ENCODE measurements at regions not wholly inside any gene's neighbourhood (a gene's known extent, or its start where the extent isn't known, plus 50 kb on each side); places are given as distances from the start of the nearest gene placed in this dataset.

DNA sequence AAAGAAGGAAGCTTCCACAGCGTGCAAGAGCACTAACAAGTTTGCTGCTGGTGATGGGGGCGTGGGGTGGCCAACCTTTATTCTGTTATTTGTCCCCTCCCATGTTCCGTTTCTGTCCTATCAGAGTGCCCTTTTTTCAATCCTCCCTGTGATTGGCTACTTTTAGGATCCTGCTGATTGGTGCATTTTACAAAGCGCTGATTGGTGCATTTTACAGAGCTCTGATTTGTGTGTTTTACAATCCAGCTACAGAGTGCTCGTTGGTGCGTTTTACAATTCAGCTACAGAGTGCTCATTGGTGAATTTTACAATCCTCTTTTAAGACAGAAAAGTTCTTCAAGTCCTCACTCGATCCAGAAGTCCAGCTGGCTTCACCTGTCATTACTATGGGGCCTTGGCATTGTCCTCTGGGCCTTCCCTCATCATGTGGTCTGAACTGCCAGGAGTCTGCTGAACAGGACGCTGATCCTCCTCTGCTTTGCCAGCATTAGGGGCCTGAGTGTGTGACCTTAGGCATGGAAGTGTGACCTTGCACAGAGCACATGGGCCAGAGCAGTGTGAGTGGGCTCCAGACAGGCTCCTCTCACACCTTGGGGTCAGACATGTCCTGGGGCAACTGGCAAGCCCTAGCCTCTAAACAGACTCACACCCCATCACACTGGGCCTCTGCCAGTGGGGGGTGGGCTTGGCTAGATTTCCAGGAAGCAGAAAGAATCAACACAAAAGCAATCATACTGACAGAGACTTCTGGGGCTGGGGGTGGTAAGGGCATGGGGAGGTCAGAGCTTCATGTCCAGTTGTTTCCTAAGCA, 167.4 kb downstream of the PTPN20 start:
- DNase-seq = no peak

DNA sequence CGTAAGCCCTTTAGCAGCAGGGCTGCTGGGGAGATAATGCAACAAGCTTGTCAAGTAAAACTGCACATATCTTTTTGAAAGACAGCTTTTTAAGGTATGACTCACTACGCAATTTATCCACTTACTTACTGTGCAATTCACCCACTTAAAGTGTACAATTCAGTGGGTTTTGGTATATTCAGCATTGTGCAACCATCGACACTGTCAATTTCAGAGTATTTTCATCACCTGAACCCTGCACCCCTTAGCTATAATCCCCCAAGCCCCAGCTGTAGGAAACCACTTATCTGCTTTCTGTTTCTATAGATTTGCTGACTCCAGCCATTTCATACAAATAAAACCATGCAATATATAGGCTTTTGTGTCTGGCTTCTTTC, 168.0 kb downstream of the PTPN20 start:
- DNase-seq = no peak

DNA sequence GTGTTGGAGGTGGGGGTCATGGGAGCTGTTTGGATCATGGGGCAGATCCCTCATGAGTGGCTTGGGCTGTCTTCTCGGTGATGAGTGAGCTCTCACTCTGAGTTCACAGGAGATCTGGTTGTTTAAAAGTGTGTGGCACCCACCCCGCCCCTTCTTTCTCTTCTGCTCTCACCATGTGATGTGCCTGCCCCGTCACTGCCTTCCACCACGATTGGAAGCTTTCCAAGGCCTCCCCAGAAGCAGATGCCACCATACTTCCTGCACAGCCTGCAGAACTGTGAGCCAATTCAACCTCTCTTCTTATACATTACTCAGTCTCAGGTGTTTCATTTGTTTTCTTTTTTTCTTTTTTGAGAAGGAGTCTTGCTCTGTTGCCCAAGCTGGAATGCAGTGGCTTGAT, 170.0 kb downstream of the PTPN20 start:
- no peak for DNase-seq

DNA sequence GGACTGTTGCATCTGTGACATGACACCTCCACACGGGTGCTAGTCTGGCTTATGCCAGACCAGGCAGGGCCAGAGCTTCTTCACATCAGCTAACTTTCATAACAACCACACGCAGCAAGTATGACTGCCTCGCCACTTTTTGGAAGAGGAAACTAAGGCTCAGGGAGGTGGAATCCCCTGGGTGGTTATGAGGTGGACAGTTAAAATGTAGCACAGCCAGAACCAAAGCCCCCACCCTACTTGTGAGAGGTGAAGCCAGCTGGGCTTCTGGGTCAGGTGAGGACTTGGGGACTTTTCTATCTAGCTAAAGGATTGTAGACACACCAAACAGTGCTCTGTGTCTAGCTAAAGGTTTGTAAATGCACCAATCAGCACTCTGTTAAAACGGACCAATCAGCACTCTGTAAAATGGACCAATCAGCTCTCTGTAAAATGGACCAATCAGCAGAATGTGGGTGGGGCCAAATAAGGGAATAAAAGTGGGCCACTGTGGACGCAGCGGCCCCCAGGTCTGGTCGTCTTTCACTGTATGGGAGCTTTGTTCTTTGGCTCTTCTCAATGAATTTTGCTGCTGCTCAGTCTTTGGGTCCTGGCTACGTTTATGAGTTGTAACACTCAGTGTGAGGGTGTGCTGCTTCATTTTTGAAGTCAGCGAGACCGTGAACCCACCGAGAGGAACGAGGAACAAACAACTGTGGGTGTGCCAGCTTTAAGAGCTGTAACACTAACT, 171.0 kb downstream of the PTPN20 start:
- DNase-seq = no peak

GRCh38 chr10:47087667-47088066, 176.4 kb downstream of the PTPN20 start:
- DNase-seq = no peak

DNA sequence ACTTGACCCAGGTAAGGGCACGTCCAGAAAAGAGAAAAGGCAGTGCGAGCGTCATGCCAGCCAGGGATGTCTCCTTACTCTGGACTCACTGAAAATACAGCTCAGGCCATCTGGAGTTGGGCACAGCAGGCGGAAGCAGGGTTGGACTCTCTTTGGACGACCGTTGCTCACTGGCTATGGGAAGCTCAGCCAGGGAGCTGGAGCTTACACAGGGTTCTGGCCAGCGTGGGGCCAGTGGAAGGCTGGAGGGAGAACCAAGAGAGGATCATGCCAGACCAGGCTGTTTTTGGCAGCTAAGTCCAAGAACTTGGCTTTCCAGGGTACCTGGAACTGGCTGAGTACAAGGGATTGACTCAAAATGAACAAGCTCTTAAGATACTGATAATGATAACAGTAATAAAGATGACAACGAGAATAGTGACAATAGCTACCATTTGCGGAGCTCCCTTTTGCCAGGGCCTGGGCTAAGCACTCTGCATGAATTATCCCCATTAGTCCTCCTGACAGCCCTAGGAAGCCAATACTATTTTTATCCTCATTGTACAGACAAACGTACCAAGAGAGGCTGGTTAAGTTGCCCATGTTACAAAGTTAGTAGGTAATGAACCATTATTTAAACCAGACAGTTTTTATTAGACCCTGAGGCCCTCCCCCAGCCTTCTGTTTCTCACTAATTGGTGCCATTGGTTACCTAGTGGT, 177.6 kb downstream of the PTPN20 start:
- DNase-seq = no peak

GRCh38 chr10:47090042-47090441, 178.8 kb downstream of the PTPN20 start:
- DNase-seq = no peak

DNA sequence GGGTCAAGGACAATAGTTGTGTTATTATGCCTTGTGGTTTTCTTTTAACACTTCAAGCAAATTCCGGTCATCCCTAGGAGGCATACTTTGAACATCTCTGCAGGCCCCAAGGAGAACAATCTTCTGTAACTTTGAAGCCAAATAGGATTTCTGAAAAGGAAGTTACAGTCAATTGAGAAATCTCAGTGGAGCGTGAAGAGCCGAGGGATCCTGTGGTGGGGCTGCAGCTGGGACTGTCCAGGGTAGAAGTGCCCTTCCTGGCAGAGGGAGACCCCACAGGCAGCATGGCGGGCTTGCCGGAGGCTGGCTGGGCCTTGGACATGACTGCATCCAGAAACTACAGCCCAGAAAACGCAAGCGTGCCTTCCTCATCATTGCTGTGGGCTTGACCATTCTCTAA, 179.7 kb downstream of the PTPN20 start:
- no peak for DNase-seq

DNA sequence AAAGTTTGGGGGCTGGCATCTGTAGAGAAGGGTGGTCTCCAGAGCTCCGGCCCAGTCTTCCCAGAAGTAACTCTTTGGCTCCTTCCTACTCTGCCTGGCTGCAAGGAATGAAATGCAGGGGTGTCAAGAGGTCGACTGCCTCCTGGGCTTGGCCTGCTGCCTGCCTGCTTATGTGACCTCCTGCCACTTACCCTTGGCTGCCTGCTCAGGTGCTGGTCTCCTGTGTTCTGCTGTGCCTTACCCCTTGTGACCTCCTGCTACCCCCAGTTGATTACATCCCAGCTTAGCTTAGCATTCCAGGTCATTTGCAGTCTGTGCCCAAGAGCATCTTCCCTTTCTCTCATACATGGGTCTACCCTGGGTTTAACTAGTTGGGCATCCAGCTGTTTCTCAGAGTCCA, 180.2 kb downstream of the PTPN20 start:
- no peak for DNase-seq

DNA sequence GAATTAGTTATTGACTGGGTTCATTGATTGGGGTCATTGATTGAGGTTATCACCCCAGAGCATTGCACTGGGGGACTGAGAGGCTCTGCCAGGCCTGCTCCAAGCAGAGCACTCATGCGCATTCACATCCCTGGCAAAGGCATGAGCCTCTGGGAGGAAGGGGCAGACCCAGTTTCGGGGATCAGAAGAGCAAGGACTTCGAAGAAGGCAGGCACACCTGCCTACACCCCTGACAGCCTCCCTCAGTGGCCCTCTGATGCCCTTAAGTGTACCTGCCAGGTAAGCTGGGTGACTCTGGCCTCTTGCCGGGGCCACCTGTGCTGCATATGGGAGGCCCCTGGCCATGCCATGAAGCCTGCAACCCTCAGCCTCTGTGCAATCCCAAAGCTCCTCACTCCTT, 181.1 kb downstream of the PTPN20 start:
- no peak for DNase-seq

GRCh38 chr10:47092831-47093230, 181.6 kb downstream of the PTPN20 start:
- DNase-seq = no peak

DNA sequence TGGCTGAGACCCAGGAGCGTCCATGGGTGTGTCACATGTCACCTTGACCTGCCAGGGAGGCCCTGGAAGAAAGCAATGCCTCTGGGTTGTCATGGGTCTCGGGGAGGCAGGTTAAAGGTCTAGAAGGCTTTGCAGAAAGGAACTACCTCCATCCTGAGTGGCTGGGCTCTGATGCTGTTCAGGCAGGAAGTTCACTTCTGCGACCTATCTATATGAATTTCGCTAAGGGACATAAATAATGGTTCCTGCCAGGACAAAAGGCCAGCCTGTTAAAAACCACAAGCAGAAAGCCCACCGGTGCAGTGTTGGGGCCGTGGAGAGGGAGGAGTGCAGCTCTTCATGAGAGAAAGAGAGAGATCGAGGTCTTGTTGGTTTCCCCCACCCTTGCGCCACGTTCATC, 182.9 kb downstream of the PTPN20 start:
- no peak for DNase-seq

GRCh38 chr10:47094636-47095035, 183.4 kb downstream of the PTPN20 start:
- DNase-seq = no peak

- DNase-seq = no peak
These were observed 184.0 kb downstream of the PTPN20 start for GRCh38 chr10:47095211-47095610.

DNA sequence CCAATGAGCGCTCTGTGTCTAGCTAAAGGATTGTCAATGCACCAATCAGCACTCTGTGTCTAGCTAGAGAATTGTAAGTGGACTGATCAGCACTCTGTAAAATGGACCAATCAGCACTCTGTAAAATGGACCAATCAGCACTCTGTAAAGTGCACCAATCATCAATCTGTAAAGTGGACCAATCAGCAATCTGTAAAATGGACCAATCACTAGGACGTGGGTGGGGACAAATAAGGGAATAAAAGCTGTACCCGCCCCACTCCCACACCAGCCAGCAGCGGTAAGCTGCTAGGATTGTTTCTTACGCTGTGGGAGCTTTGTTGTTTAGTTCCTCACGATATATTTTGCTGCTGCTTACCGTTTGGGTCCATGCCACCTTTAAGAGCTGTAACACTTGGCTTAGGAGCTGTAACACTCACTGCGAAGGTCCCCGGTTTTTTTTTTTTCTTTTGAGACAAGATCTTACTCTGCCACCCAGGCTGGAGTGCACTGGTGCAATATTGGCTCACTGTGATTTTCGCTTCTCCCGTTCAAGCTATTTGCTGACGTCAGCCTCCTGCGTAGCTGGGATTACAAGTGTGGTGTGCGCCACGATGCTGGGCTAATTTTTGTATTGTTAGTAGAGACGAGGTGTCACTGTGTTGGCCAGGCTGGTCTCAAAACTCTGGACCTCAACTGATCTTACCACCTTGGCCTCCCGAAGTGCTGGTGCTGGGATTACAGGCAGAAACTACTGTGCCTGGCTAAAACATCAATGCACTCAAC, 184.8 kb downstream of the PTPN20 start:
- no peak for DNase-seq

- DNase-seq = no peak
These were observed 187.0 kb downstream of the PTPN20 start for GRCh38 chr10:47098238-47098637.

DNA sequence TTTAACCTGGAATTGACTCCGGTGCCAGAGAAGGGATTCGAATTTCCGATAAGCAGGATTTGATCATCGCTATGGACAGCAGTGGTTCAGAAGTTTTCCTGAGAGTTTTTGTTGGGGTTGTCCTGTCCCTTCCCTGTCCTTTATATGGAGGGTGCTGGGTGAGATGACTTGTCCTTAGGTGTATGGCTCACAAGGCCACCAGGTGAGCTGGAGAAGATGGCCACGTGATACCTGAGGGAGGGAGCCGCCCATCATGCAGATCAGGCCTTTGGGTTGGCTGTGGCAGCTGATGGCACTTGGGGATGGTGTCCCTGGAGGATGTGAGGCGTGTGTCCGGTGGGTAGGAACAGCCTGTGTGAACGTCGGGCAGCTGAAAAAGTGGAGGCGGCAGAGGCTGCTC, 187.7 kb downstream of the PTPN20 start:
- DNase-seq = no peak

DNA sequence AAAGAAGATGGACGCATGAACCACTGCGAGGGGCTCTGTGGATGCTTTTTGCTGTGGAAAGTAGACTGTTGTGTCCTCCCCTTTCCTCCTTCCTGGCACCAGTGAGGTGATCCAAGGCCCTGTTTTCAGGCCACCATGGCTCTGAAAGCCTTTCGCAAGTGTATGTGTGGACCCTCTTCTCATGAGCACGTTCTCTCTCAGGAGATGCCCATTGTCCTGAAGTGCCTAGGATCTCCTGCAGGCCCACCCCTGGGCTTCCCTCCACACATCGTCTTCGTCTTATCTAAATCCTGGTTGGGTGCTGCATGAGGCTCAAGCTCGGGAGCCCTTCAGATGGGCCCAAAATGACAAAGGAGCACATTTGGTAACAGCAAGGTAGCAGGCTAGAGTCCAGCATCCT, 188.2 kb downstream of the PTPN20 start:
- no peak for DNase-seq

DNA sequence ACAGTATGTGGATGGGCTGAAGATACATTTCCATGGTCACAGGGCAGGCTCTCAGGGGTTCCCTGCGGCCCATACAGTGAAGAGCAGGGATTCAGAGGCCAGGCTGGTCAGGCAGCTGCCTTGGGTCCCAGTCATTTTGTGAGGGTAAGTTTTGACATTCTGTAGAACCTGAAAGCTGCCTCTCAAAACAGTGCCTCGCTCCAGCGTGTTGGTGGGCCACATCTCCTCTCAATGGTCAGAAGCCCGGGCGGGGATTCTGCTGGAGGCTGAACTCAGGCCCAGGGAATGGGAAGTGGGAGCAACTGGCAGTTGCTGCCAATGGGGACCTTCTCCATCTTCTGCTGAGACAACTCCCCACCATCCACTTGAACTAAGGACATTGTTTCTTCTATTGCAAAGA, 190.0 kb downstream of the PTPN20 start:
- no peak for DNase-seq

DNA sequence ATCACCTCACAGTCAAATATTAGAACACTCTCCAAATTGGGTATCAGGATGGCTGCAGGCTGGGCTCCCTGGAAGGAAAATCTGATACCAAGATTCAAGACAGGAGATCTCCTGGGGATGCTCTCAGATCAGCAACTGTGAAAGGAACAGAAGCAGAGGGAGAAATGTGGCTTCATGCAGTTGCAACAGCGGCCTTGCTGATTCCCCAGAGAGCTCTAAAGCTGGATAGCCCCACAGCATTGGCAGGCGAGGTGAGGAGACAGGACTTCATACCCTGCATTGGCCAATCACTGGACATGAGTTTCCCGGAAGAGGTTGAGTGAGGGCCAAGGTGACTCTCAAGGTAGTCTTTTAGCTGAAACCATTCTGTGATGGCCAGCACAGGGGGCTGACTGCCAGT, 190.6 kb downstream of the PTPN20 start:
- DNase-seq = no peak

- no peak for DNase-seq
These were observed 192.9 kb downstream of the PTPN20 start for GRCh38 chr10:47104151-47104605.

DNA sequence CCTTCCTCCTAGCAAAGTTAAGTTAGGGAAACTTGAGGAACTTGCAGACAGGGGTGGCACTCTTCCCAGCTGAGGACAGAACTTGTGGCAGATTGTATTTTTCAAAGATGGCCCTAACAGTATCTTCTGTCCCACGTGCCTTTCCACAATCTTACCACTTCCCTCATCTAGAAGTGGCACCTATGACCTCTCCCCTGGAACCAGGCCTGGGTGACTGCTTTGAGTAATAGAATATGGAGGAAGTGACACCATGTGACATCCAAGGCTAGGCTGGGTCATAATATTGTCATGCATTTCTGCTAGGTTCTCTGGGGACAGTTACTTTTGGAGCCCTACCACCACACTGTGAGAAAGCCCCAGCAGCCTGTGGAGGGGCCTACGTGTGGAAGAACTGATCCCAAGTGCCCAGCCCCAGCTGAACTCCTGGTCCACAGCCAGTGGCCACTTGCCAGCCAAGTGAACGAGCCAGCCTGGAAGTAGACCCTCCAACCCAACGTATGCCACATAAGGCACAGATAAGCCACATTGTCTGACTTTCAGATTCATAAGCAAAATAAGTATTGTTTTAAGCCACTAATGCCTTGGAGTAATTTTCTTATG, 193.7 kb downstream of the PTPN20 start:
- DNase-seq = no peak
